K562 (cell line): ENCODE measurements at regions not wholly inside any gene's neighbourhood (a gene's known extent, or its start where the extent isn't known, plus 50 kb on each side); places are given as distances from the start of the nearest gene placed in this dataset.

ENCODE experiments used
- ATAC-seq: fragments of 200-7000 bp; cut with Tn5 transposase; 3 replicates; pipeline ENCODE4 v1.9.1; 2020; ENCODE audit warnings: moderate library complexity
- BruUV-seq: library from RNA; stranded (reverse); fragments of 400-500 nt; replicated peaks from 2 replicates; lab custom pipeline; 2021; lab: Mats Ljungman, UMichigan
- CTCF ChIA-PET: fragments of 300-600 bp; formaldehyde crosslinking; extraction: SDS; loops from one replicate; lab custom pipeline; 2021; ENCODE audit warnings: low intra/inter-chr PET ratio; lab: Yijun Ruan, JAX
- POLR2A ChIA-PET: fragments of 300-600, 350-650 bp; sonication (Branson Sonifier 250); formaldehyde crosslinking; extraction: SDS; loops from one replicate; lab custom pipeline; 2021; ENCODE audit warnings: antibody characterized with exemption, inconsistent platforms; lab: Yijun Ruan, JAX
- DNase-seq, 4 experiments: peaks; one replicate each; pipeline versions ENCODE4 v3.0.0 to v3.0.0-alpha.2; 2011 to 2018; ENCODE audit warnings: low spot score in 3 of 4, mixed read lengths in 3 of 4; ENCODE audit errors: extremely low read depth in 1 of 4
- FAIRE-seq: peaks from 2 replicates; lab custom pipeline; 2011; peaks lifted over from hg19 to GRCh38; lab: Jason Lieb, UNC
- H2AFZ ChIP-seq: 2 replicates; pipeline ENCODE4 v1.6.0; 2011; ENCODE audit warnings: low read depth, low read length, control low read depth, inconsistent platforms
- H3K27ac ChIP-seq: fragments of 200-600 bp; 3 replicates; pipeline ENCODE4 v1.8.0; 2011; ENCODE audit warnings: low read depth, mild to moderate bottlenecking, control low read depth, inconsistent platforms, low read length, moderate library complexity, mixed read lengths; ENCODE audit errors: extremely low read depth
- H3K27me3 ChIP-seq, 2 experiments: fragments of 300-600 bp in 1 of 2; 2 replicates in 1 of 2; 3 replicates in 1 of 2; pipeline versions ENCODE4 v1.6.0 to v1.8.0; 2011; ENCODE audit warnings: inconsistent platforms in 2 of 2, low read length in 2 of 2, mild to moderate bottlenecking in 1 of 2, mixed read lengths in 1 of 2, moderate library complexity in 1 of 2; ENCODE audit not compliant: control insufficient read depth in 2 of 2, insufficient read depth in 2 of 2
- H3K36me3 ChIP-seq: fragments of 300-600 bp; 3 replicates; pipeline ENCODE4 v1.8.0; 2011; ENCODE audit warnings: mild to moderate bottlenecking, low read length, inconsistent platforms; ENCODE audit not compliant: control insufficient read depth, insufficient read depth
- H3K4me1 ChIP-seq, 2 experiments: fragments of 200-600 bp in 1 of 2; replicated peaks in 1 of 2; 2 replicates in 1 of 2; 3 replicates in 1 of 2; pipeline versions ENCODE4 v1.5.1 to v1.8.0; 2011; ENCODE audit warnings: inconsistent platforms in 2 of 2, low read length in 2 of 2, mild to moderate bottlenecking in 1 of 2, mixed read lengths in 1 of 2, moderate library complexity in 1 of 2; ENCODE audit not compliant: control insufficient read depth in 2 of 2, insufficient read depth in 2 of 2
- H3K4me2 ChIP-seq: 2 replicates; pipeline ENCODE4 v1.6.1; 2011; ENCODE audit warnings: low read length, control low read depth, inconsistent platforms, mixed read lengths; ENCODE audit not compliant: insufficient read depth
- H3K4me3 ChIP-seq: fragments of 200-600 bp; sonication (generic), shearing (Covaris generic); 2 replicates; pipeline ENCODE4 v1.5.1; 2016; ENCODE audit warnings: control low read depth, inconsistent platforms
- H3K79me2 ChIP-seq: fragments of 200-600 bp; 3 replicates; pipeline ENCODE4 v1.8.0; 2011; ENCODE audit warnings: low read length, inconsistent platforms; ENCODE audit not compliant: control insufficient read depth, insufficient read depth
- H3K9ac ChIP-seq, 2 experiments: 2 replicates each; pipeline versions ENCODE4 v1.6.0 to v1.6.1; 2011; ENCODE audit warnings: low read depth in 2 of 2, low read length in 2 of 2, control low read depth in 1 of 2, inconsistent platforms in 1 of 2, mild to moderate bottlenecking in 1 of 2, mixed read lengths in 1 of 2; ENCODE audit not compliant: insufficient read depth in 1 of 2
- H3K9me1 ChIP-seq: one replicate; pipeline ENCODE4 v1.6.0; 2011; ENCODE audit warnings: inconsistent platforms, mild to moderate bottlenecking, low read length, moderate library complexity; ENCODE audit not compliant: control insufficient read depth, insufficient read depth
- H3K9me3 ChIP-seq: replicated peaks from 2 replicates; pipeline ENCODE4 v1.5.1; 2011; ENCODE audit warnings: low read depth, low read length, inconsistent platforms; ENCODE audit not compliant: control insufficient read depth, insufficient read depth
- H4K20me1 ChIP-seq: replicated peaks from 2 replicates; pipeline ENCODE4 v1.6.1; 2011; ENCODE audit warnings: low read length, inconsistent platforms, mixed read lengths; ENCODE audit not compliant: control insufficient read depth, insufficient read depth
- CBX1 ChIP-seq: sonication (generic); IDR thresholded peaks from 2 replicates; pipeline ENCODE4 v1.6.1; 2016; ENCODE audit warnings: antibody characterized with exemption, low read depth, mild to moderate bottlenecking
- DIDO1 ChIP-seq: fragments of 450-650 bp; IDR thresholded peaks from 2 replicates; pipeline ENCODE4 v1.6.1; 2016; ENCODE audit warnings: low read depth, missing biosample characterization, missing genetic modification characterization
- ESRRA ChIP-seq: fragments of 450-650 bp; IDR thresholded peaks from 2 replicates; pipeline ENCODE4 v1.6.1; 2014; ENCODE audit warnings: low read depth, mild to moderate bottlenecking, moderate library complexity, borderline replicate concordance
- MAFF ChIP-seq: IDR thresholded peaks from 2 replicates; pipeline ENCODE4 v1.6.1; 2012; ENCODE audit warnings: low read length, improper control_type of control experiment
- MBD2 ChIP-seq: sonication (generic); IDR thresholded peaks from 2 replicates; pipeline ENCODE4 v1.6.1; 2016; ENCODE audit warnings: low read depth, borderline replicate concordance
- NR3C1 ChIP-seq: sonication (generic); formaldehyde crosslinking; IDR thresholded peaks from 2 replicates; pipeline ENCODE4 v1.8.1; 2022; ENCODE audit warnings: missing genetic modification reagents
- POLR2AphosphoS5 ChIP-seq: IDR thresholded peaks from 2 replicates; pipeline ENCODE4 v1.6.1; 2011; ENCODE audit warnings: mild to moderate bottlenecking, low read depth, low read length, moderate library complexity; ENCODE audit not compliant: control insufficient read depth, insufficient read depth
- RHOXF2B ChIP-seq: fragments of 250-450 bp; sonication (Bioruptor Pico); conservative IDR thresholded peaks from 2 replicates; pipeline ENCODE4 v1.5.1; 2021
- SP2 ChIP-seq: IDR thresholded peaks from 2 replicates; pipeline ENCODE4 v1.6.1; 2011; ENCODE audit warnings: mild to moderate bottlenecking, low read depth, low read length, moderate library complexity; ENCODE audit not compliant: poor library complexity, severe bottlenecking; ENCODE audit errors: extremely low read depth
- ZNF133 ChIP-seq: fragments of 250-450 bp; sonication (Bioruptor Pico); IDR thresholded peaks from 2 replicates; pipeline ENCODE4 v1.4.0; 2020; ENCODE audit warnings: mild to moderate bottlenecking
- ZNF263 ChIP-seq: sonication (generic); formaldehyde crosslinking; IDR thresholded peaks from 2 replicates; pipeline ENCODE4 v1.8.0; 2022; ENCODE audit warnings: mild to moderate bottlenecking, missing genetic modification reagents, borderline replicate concordance
- WGBS: fragments of 100-300 bp; shearing (Covaris generic); methylation state at CpG from one replicate; pipeline ENCODE4 v1.1.6; 2016; ENCODE audit warnings: low coverage, mixed read lengths; ENCODE audit not compliant: insufficient coverage; ENCODE audit errors: missing lambda C conversion rate; 5-methylcytosine and 5-hydroxymethylcytosine counted together
- in situ Hi-C: fragments of 300-500 bp; cut with MboI; formaldehyde crosslinking; loops from 4 replicates; pipeline ENCODE4 v1.15.0; 2018; ENCODE audit warnings: inconsistent platforms, mixed read lengths
- intact Hi-C: fragments of 100-400 bp; cut with micrococcal nuclease; formaldehyde crosslinking; loops from 2 replicates; pipeline ENCODE4 v1.14.2; 2022
- TF ChIP-seq, protein P1 (sequence below): fragments of 450-650 bp; IDR thresholded peaks from 2 replicates; pipeline ENCODE4 v1.6.1; 2014; ENCODE audit warnings: low read depth, mild to moderate bottlenecking, moderate library complexity, borderline replicate concordance
- TF ChIP-seq, protein P2 (sequence below): fragments of 450-650 bp; formaldehyde crosslinking; conservative IDR thresholded peaks from 2 replicates; pipeline ENCODE4 v1.4.0; 2022; ENCODE audit warnings: mild to moderate bottlenecking, missing genetic modification characterization
- TF ChIP-seq, protein P3 (sequence below): fragments of 250-450 bp; sonication (Bioruptor Pico); IDR thresholded peaks from 2 replicates; pipeline ENCODE4 v1.4.0; 2020

DNA sequence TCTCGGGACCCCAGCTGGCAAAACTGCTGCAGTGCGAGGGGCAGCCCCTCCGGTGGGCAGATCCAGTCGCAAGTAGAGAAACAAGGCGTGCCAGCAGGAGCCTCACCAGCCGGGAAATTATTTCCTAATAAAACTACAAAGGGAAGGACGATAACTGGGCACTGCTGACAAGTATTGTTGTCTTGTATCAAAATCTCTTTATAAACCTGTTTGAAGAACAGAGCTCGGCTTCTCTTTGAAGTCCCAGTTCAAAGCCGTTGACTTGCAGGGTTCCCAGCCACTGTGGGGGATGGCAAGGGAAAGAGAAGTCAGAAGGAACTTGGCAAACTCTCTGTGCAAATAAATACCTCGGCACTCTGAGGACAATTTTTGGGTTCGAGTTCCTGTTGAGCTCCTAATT is 504.5 kb downstream of the CD83 start:
- ATAC-seq = no peak
- Histone ChIP-seq H3K27ac (no peak overlapping the region), H3K4me2 (no peak overlapping the region), H3K4me3 (no peak overlapping the region), H3K4me1 (peaks cover 25 to 27% of the 10 kb centered on the region in 2 experiments; a peak in 4 of 5 replicates), H3K9me1 (no peaks in the 10 kb centered on the region), H3K9ac (no peak overlapping the region), H3K9me3 (no peaks in the 10 kb centered on the region), H3K36me3 (no peaks in the 10 kb centered on the region), H3K27me3 (no peaks in the 10 kb centered on the region; a peak in 1 of 5 replicates), H3K79me2 (no peaks in the 10 kb centered on the region), H4K20me1 (no peaks in the 10 kb centered on the region), H2AFZ (no peak overlapping the region)
- TF ChIP-seq MAFF = no peak
- no peak for TF ChIP-seq CBX1
- no peak for TF ChIP-seq ZNF263 (CRISPR knock-in tag)
- TF ChIP-seq POLR2AphosphoS5 = no peak
- no peak for TF ChIP-seq SP2
- TF ChIP-seq NR3C1 = no peak
- no peak for TF ChIP-seq ESRRA
- TF ChIP-seq RHOXF2B (CRISPR knock-in tag) = no peak
- no peak for TF ChIP-seq ZNF133
- TF ChIP-seq DIDO1 (tag) = no peak
- TF ChIP-seq, protein P1, sequence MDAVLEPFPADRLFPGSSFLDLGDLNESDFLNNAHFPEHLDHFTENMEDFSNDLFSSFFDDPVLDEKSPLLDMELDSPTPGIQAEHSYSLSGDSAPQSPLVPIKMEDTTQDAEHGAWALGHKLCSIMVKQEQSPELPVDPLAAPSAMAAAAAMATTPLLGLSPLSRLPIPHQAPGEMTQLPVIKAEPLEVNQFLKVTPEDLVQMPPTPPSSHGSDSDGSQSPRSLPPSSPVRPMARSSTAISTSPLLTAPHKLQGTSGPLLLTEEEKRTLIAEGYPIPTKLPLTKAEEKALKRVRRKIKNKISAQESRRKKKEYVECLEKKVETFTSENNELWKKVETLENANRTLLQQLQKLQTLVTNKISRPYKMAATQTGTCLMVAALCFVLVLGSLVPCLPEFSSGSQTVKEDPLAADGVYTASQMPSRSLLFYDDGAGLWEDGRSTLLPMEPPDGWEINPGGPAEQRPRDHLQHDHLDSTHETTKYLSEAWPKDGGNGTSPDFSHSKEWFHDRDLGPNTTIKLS = no peak
- TF ChIP-seq, protein P2, sequence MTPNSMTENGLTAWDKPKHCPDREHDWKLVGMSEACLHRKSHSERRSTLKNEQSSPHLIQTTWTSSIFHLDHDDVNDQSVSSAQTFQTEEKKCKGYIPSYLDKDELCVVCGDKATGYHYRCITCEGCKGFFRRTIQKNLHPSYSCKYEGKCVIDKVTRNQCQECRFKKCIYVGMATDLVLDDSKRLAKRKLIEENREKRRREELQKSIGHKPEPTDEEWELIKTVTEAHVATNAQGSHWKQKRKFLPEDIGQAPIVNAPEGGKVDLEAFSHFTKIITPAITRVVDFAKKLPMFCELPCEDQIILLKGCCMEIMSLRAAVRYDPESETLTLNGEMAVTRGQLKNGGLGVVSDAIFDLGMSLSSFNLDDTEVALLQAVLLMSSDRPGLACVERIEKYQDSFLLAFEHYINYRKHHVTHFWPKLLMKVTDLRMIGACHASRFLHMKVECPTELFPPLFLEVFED (CRISPR knock-in tag) = no peak
- TF ChIP-seq MBD2 = no peak
- TF ChIP-seq, protein P3, sequence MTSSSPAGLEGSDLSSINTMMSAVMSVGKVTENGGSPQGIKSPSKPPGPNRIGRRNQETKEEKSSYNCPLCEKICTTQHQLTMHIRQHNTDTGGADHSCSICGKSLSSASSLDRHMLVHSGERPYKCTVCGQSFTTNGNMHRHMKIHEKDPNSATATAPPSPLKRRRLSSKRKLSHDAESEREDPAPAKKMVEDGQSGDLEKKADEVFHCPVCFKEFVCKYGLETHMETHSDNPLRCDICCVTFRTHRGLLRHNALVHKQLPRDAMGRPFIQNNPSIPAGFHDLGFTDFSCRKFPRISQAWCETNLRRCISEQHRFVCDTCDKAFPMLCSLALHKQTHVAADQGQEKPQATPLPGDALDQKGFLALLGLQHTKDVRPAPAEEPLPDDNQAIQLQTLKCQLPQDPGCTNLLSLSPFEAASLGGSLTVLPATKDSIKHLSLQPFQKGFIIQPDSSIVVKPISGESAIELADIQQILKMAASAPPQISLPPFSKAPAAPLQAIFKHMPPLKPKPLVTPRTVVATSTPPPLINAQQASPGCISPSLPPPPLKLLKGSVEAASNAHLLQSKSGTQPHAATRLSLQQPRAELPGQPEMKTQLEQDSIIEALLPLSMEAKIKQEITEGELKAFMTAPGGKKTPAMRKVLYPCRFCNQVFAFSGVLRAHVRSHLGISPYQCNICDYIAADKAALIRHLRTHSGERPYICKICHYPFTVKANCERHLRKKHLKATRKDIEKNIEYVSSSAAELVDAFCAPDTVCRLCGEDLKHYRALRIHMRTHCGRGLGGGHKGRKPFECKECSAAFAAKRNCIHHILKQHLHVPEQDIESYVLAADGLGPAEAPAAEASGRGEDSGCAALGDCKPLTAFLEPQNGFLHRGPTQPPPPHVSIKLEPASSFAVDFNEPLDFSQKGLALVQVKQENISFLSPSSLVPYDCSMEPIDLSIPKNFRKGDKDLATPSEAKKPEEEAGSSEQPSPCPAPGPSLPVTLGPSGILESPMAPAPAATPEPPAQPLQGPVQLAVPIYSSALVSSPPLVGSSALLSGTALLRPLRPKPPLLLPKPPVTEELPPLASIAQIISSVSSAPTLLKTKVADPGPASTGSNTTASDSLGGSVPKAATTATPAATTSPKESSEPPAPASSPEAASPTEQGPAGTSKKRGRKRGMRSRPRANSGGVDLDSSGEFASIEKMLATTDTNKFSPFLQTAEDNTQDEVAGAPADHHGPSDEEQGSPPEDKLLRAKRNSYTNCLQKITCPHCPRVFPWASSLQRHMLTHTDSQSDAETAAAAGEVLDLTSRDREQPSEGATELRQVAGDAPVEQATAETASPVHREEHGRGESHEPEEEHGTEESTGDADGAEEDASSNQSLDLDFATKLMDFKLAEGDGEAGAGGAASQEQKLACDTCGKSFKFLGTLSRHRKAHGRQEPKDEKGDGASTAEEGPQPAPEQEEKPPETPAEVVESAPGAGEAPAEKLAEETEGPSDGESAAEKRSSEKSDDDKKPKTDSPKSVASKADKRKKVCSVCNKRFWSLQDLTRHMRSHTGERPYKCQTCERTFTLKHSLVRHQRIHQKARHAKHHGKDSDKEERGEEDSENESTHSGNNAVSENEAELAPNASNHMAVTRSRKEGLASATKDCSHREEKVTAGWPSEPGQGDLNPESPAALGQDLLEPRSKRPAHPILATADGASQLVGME (CRISPR knock-in tag) = no peak
- BruUV-seq = no TSS peak
- no peak for DNase-seq
- intact Hi-C loops = no loop called here
- ChIA-PET POLR2A (interaction anchor here (0.5 to 0.7 kb wide), 4 partner anchors 71 to 428 kb away, joined by 3 to 4 read pairs (median 4); no protein-coding TSS in a partner anchor), CTCF (interaction anchor here (0.6 kb wide), 1 partner anchor 85 kb away, joined by 3 read pairs; no protein-coding TSS in a partner anchor)
- in situ Hi-C loops = no loop called here
- no peak for FAIRE-seq
- WGBS = 75% methylated on average over 11 of the region's 11 CpGs
